ENCODE measurements at regions not wholly inside any gene's neighbourhood (a gene's known extent, or its start where the extent isn't known, plus 50 kb on each side); places are given as distances from the start of the nearest gene placed in this dataset.

DNA sequence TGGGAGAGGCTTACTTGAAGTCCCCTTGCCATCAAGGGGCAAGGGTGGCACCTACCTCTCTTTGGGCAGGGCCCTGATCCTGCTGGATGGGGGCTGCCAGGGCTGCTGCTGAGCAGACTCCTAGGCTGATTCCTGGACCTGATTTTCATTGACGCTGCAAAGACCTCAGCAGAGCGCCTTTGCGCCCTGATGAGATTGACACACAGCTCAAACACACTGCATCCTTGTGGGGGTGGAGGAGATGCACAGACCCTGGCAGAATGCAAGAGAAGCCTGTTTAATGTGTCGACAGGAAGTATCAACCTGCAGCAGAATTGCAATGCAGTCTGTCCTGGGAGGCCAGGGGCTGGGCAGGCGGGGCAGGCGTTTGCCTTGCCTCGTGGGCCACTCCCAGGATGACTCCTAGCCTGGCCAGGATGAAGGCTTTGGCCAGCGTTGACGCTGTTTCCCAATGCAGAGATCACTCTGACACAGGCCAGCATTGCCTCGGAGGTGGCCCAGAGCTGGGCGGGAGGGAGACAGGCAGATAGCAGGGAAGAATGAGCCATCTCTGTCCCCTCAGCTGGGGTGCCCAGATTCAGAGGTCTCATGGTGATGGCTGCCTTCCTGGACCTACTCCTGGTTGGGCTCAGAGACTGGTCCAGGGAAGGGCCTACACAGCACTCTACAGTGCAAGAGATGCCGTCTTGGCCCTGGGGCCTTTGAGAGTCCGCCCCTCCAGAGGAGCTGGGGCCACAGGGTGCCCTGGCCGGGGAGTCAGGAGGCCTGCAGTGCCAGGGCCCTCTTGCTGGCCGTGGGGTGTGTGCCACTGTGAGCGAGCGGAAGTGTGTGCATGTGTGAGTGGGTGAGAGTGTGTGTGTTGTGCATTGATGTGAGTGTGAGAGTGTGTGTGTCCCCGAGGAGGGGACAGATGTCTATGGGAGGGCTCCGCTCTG is 108.3 kb downstream of the KIF26A start:
- H3K9me3 Mint-ChIP-seq, result peaks cover 2% of the 10 kb centered on the region
- H3K4me1 Mint-ChIP-seq, result no peaks in the 10 kb centered on the region
- DNase-seq, result no peak
- H3K27me3 Mint-ChIP-seq, result no peaks in the 10 kb centered on the region
- H3K27ac Mint-ChIP-seq, result no peak overlapping the region
- H3K36me3 Mint-ChIP-seq, result no peaks in the 10 kb centered on the region
- no peak overlapping the region for H3K4me3 Mint-ChIP-seq

DNA sequence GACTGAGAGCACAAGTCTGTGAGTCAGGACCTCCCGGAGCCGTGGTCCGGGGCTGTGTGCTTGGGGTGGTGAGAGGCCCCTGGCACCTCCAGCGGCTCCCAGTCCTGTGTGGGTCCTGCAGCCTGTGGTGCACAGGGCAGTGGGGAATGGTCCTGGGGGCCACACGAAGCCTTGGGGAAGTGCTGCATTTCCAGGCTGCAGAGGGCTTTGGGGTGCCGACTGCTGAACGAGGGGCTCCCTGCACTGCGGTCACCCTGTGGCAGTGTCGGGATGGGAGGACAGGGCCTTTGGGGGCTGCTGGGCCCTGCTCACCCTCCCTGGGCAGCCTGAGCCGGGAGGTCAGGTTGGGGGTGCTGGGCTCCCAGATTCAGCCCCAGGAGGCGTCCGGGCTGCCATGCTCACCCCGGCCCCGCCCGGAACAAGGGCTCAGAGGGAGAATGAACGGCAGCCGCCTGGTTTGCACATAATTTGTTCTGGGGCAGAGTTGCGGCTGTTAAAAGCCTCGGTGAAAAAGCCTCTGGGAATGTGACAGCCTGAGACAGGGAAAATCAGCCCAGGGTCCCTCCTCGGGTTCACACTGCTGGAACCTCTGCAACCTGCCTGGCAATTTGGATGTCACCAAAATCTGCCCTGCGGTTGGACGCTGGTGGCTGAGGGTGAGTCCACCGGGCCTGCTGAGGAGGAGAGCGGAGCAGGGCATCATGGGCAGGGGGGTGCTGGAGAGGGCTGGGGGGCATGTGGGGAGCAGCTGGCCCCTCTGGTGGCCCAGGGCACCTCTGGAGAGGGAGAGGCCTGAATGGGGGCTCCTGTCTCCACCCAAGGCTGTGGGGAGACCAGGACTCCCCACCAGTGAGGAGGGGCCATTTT is 109.2 kb downstream of the KIF26A start:
- Mint-ChIP-seq H3K36me3 (no peaks in the 10 kb centered on the region), H3K4me1 (no peaks in the 10 kb centered on the region), H3K27ac (no peak overlapping the region), H3K4me3 (no peak overlapping the region), H3K27me3 (no peaks in the 10 kb centered on the region), H3K9me3 (peaks cover 2% of the 10 kb centered on the region)
- DNase-seq, result no peak

DNA sequence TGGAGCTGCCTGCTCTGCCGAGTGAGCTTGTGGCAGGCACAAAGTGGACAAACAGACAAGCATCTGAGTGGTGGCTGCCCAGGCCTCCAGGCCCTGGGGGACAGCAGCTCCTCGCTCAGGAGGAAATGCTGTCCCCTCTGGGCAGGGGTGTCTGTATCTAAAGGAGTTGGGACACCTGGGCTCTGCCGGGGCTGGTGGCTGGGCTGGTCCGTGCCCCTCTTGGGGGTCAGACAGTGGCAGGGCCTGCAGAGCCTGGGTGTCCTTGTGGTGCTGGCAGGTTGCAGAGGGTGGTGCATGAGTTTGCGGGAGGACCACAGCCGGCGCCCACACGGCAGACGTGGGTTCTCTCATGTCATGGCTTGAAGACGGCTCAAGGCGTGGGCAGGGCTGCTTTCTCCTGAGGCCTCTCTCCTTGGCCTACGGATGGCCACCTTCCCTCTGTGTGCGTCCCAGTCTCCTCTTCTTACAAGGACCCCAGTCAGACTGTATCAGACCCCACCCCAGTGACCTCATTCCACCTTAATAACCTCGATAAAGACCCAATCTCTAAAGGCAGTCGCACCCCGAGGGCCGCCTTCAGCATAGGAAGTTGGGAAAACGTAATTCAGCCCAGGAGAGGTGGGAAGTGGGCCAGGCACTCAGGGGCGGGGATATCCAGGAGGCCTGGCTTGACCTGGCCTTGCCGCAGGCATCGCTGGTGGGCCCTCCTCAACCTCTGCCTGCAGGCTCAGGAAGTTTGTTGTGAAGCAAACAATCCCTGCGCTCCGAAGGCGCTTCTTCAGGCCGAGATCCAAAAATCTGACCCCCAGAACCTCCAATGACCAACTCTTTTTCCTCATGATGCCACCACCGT is 110.0 kb downstream of the KIF26A start:
- Mint-ChIP-seq H3K9me3 (peaks cover 2% of the 10 kb centered on the region), H3K4me3 (no peak overlapping the region), H3K27ac (no peak overlapping the region), H3K27me3 (no peaks in the 10 kb centered on the region), H3K4me1 (no peaks in the 10 kb centered on the region), H3K36me3 (no peaks in the 10 kb centered on the region)
- DNase-seq, result no peak

DNA sequence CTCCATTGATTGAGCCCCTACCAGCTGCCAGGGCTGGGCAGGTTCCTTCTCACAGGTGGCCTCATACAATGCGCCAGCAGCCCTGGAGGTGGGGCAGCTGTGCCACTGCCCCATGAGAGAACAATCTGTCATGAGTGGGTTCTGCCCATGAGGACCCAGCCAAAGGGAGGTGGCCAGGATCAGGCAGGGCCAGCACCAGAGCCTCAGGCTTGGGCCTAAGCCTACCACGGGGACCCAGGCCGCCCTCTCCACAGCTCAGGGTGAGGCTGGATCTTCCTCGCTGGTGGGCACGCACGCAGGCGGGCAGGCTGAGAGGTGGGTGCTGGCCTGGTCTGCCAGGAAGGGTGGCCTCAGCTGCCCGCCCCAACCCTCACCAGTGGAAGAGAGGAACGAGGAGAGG is 110.7 kb downstream of the KIF26A start:
- peaks cover 2% of the 10 kb centered on the region for H3K9me3 Mint-ChIP-seq
- H3K36me3 Mint-ChIP-seq, result no peaks in the 10 kb centered on the region
- no peak overlapping the region for H3K27ac Mint-ChIP-seq
- no peak for DNase-seq
- H3K27me3 Mint-ChIP-seq, result no peaks in the 10 kb centered on the region
- H3K4me3 Mint-ChIP-seq, result no peak overlapping the region
- H3K4me1 Mint-ChIP-seq, result no peaks in the 10 kb centered on the region

DNA sequence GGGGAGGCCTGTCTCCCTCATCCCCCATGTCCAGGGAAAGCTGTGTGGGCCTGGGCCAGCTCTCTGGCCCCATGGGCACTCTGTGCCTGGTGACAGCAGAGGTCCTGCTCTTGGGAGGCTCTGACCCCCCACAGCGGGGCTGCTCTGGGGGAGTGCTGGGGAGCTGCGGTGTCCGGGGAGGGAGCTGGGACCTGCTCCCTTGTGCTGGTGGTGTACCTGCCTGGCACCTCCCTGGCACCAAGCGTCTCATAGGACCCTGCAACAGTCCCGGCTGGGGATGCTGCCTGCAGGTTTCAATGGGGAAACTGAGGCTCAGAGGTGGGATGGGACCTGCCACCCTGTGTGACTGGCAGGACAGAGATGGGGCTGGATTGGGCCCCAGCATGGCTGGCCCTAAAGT is 111.3 kb downstream of the KIF26A start:
- peaks cover 4% of the 10 kb centered on the region for H3K27me3 Mint-ChIP-seq
- no peak overlapping the region for H3K27ac Mint-ChIP-seq
- H3K36me3 Mint-ChIP-seq, result no peaks in the 10 kb centered on the region
- H3K4me3 Mint-ChIP-seq, result no peak overlapping the region
- H3K4me1 Mint-ChIP-seq, result no peaks in the 10 kb centered on the region
- peaks cover 2% of the 10 kb centered on the region for H3K9me3 Mint-ChIP-seq
- DNase-seq, result no peak

DNA sequence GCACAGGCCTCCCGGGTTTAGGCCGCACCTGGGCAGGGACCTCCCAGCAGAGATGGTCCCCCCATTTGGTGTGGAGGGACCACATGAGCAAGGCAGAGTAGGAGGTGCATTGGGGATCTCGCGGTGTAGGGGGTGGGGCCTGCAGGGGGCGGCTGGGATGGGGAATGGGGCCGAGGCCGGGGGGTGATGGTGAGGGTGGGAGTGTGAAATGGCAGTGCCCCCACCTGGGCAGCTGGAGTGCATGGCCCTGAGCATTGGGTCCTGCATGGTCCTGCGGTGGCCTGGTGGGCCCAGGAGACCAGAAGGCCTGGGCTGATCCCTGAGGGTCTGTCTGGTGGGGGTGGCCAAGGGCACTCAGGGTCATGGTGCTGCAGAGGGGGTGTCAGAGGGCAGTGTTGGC is 111.8 kb downstream of the KIF26A start:
- H3K4me1 Mint-ChIP-seq, result no peaks in the 10 kb centered on the region
- no peak for DNase-seq
- H3K27me3 Mint-ChIP-seq, result peaks cover 4% of the 10 kb centered on the region
- no peak overlapping the region for H3K4me3 Mint-ChIP-seq
- peaks cover 2% of the 10 kb centered on the region for H3K9me3 Mint-ChIP-seq
- H3K27ac Mint-ChIP-seq, result no peak overlapping the region
- no peaks in the 10 kb centered on the region for H3K36me3 Mint-ChIP-seq

DNA sequence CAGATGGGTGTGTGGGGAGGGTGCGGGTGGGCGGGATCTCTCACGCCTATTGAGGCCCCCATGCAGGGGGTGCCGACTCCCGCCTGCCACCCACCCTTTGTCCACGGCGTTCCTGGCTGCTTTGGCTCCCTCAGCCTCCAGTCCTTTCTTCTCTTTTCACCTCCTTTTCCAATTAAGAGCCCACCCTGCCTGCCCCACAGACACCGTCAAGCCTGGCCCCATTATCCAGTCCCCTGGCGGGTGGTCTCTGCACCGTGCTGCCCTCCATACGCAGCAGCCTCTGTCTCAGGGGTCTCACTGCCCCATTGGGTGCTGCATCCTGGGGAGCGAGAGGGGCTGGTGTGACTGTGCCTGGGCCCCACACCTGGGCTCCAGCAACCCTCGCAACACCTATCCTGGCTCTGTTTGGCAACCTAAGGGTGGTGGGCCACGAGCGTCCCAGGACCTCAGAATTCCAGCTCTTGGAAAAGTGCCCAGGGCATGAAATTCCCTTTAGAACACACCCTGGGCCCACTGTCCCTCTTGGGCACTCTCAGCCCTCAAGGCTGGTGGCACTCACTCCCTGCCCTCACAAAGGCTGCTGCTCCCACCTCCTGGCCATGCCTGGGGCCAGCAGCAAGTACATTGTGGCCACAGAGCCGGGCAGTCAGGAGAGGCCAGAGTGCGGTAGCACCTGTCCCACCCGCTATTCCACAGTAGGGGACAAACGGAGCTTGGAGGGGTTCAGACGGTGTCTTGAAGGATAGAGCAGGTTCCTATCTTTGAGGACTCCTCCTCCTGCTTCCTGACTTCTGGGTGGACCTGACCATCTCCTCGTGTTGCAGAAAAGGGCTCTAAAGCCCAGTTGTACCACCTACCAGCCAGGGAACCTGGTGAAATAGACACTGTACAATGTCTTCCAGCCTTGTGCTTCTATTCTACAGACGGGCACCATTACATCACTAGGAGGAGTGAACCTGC is 114.1 kb downstream of the KIF26A start:
- peaks cover 21% of the 10 kb centered on the region for H3K27me3 Mint-ChIP-seq
- H3K9me3 Mint-ChIP-seq, result no peaks in the 10 kb centered on the region
- H3K4me1 Mint-ChIP-seq, result no peaks in the 10 kb centered on the region
- H3K4me3 Mint-ChIP-seq, result no peak overlapping the region
- H3K36me3 Mint-ChIP-seq, result no peaks in the 10 kb centered on the region
- H3K27ac Mint-ChIP-seq, result no peak overlapping the region
- no peak for DNase-seq

DNA sequence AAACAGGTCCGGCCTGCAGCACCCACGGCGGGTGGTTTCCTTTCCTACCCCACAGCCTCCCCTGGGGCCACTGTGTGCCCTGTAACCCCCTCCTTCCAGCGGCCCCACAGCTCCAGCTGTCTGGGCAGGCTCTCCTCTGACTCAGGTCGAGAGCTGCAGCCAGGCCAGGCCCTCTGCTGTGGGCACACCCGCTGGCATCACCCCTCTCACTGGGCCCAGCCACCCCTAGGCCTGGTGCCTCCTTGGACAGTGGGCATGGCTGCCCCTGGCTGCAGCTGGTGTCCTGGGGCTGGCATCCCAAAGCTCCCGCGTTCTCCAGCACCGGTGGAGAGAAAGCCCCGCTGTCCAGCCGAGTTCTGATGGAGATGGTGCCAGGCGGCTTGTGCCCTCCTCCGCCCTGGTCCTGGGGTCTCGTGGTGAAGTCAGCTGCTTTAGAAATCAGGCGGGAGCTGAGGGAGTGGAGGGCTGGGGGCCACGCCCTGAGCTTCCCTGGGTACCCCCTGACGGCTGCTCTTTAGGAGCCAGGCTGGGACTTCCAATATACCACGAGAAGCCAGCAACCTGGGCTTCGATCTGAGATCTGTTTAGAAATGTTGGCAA is 114.9 kb downstream of the KIF26A start:
- no peaks in the 10 kb centered on the region for H3K4me1 Mint-ChIP-seq
- no peak for DNase-seq
- H3K27ac Mint-ChIP-seq, result no peak overlapping the region
- no peaks in the 10 kb centered on the region for H3K9me3 Mint-ChIP-seq
- no peaks in the 10 kb centered on the region for H3K36me3 Mint-ChIP-seq
- H3K4me3 Mint-ChIP-seq, result no peak overlapping the region
- peaks cover 21% of the 10 kb centered on the region for H3K27me3 Mint-ChIP-seq

DNA sequence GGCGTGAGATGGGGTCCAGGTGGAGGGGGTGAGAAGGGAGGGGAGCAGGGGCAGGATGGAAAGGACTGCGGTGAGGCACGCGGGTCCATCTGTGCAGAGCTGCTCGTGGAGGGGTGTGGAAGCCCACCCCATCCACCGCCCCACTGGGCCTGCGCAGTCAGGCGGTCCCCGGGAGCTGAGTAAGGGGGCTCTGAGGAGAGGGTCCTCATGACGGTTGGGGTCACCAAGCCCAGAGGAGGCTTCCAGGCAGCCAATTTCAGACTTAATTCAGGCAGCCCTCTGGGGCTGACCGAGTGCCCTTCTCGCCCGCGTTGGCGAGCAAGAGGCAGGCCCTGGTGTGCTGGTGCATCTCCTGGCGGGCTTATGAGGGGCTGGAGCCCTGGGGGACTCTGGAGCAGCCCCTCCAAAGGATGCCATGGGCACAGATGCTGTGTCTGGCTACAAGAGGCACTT is 115.5 kb downstream of the KIF26A start:
- Mint-ChIP-seq H3K36me3 (no peaks in the 10 kb centered on the region), H3K4me3 (no peak overlapping the region), H3K27ac (no peak overlapping the region), H3K27me3 (peaks cover 21% of the 10 kb centered on the region), H3K9me3 (no peaks in the 10 kb centered on the region), H3K4me1 (no peaks in the 10 kb centered on the region)
- DNase-seq, result no peak

DNA sequence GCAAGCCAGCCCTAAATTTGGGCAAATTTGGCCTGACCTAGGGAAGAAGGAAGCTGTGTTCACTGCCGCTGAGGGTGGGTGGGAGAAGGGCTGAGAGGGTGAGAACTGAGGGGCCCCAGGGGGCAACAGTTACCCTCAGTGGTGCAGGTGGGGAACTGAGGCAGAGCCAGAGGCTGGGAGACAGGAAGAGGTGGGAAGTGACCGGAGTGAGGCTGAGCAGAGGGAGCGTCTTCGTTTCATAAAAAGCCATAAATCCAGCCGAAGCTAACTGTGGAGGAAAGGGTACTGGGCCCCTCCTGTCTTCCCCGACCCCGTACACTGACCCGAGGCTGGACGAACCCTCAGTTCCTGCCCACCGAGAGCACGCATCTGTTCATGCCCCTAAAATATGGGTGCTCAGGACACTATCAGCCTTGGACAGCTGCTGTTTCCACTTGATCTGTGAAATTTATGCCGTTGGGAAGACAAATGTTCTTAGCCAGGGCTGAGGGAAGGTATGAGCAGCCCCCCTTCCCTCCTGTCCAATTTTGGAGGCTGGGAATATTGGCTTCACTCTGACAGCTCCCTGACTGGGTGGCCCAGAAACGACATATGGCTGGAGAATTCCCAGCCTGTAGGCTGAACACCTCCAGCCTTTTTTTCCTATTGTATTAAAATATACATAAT is 116.5 kb downstream of the KIF26A start:
- H3K4me3 Mint-ChIP-seq, result no peak overlapping the region
- DNase-seq, result no peak
- no peaks in the 10 kb centered on the region for H3K36me3 Mint-ChIP-seq
- no peaks in the 10 kb centered on the region for H3K4me1 Mint-ChIP-seq
- H3K9me3 Mint-ChIP-seq, result peaks cover under 1% of the 10 kb centered on the region
- H3K27me3 Mint-ChIP-seq, result peaks cover 21% of the 10 kb centered on the region
- no peak overlapping the region for H3K27ac Mint-ChIP-seq

DNA sequence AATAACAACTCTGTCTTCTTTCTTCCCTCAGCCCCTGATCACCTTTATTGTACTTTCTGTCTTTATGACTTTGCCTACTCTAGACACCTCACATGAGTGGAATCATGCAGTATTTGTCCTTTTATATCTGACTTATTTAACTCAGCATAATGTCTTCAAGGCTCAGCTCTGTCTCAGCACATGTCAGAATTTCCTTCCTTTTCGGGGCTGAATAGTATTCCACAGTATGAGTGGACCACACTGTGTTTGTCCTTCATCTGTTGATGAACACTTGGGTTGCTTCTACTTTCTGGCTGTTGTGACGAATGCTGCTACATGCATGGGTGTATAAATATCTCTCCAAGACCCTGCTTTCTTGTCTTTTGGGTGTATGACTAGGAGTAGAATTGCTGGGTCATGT is 117.6 kb downstream of the KIF26A start:
- no peaks in the 10 kb centered on the region for H3K4me1 Mint-ChIP-seq
- H3K27me3 Mint-ChIP-seq, result peaks cover 24% of the 10 kb centered on the region
- peaks cover 7% of the 10 kb centered on the region for H3K9me3 Mint-ChIP-seq
- no peak for DNase-seq
- no peak overlapping the region for H3K4me3 Mint-ChIP-seq
- no peaks in the 10 kb centered on the region for H3K36me3 Mint-ChIP-seq
- H3K27ac Mint-ChIP-seq, result no peak overlapping the region

DNA sequence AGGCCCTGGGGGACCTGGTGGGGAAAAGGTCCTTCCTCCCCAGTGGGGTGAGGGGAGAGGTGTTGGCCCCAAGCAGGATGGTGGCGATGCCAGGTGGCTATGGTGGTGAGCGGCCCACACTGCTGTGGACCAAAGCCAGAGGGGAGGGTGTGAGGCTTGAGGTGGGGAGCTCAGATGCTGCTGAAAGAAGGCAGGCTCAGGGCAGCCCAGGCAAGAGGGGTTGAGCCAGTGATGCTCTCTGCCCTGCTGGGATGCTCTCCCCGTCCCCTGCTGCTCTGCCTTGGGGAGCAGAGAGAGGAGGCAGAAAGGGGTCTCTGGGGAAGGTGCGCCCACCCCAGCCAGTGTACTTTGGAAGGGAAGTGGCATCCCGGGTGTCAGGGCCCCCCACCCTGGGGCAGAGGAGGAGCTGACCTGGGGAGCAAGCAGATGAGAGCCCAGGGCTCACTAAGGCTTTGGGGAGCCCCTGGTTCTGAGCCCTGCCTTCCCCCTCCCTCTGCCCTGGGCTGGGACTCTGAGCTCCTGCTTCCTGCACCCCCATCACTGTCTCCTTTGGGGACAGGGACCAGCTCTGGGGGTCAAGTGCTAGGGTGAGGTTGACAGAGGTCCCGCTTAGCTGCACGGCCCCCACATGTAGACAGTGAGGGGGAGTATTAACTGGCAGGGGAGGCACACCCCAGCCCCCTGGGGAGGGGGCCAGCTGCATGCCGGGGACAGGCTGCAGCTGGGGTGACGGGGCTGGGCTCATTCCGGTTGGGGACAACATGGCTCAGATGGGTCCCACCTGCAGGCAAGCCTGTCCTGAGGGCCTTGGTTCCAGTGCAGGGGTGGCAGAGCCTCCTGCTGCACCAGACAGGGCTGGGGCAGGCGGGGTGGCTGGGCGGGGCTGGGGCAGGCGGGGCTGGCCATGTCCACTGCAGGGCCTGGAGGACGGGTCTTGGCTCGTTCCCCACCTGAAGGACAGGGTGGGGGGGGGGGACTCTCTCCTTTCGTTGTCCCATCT is 124.4 kb downstream of the KIF26A start:
- Mint-ChIP-seq H3K9me3 (peaks cover 11% of the 10 kb centered on the region), H3K4me3 (no peak overlapping the region), H3K4me1 (no peaks in the 10 kb centered on the region), H3K27ac (no peak overlapping the region), H3K36me3 (no peaks in the 10 kb centered on the region), H3K27me3 (peaks cover 3% of the 10 kb centered on the region)
- DNase-seq, result no peak
